MV-4-11 (cell line): ENCODE measurements at regions not wholly inside any gene's neighbourhood (a gene's known extent, or its start where the extent isn't known, plus 50 kb on each side); places are given as distances from the start of the nearest gene placed in this dataset.
A peak's percentile ranks its signal among the peaks of the same experiment; 100 is the strongest.

Experiments used
- DNase-seq: peaks from one replicate; lab custom pipeline; 2025; lab: John Stamatoyannopoulos, UW

GRCh38 chr4:147428583-147428982 is 52.3 kb upstream of the EDNRA start:
- no peak for DNase-seq

DNA sequence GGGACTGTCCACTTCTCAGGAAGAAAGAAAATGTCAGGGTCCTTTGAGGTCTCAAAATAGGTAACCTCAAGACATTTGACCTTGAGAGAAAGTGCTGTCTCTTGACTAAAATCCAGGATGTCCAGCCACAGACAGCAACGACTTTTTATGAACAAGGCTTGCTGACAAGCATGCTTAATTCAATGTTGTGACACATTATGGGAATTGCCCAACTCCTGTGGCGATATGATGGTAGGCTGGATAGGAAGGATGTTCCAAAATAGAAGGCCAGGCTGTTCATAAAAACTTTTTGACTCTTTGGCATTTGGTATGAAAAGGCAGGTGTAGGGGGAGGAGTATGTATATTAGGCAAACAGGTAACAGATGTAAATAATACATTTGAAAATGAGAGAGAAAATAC is 50.8 kb upstream of the EDNRA start:
- DNase-seq = peak; percentile 76
